Astrocyte (in vitro differentiated cells and primary cell): ENCODE measurements at regions not wholly inside any gene's neighbourhood (a gene's known extent, or its start where the extent isn't known, plus 50 kb on each side); places are given as distances from the start of the nearest gene placed in this dataset.

Source experiments
- EZH2 ChIP-seq: IDR thresholded peaks from 2 replicates; pipeline ENCODE4 v1.6.1; 2012; ENCODE audit warnings: mild to moderate bottlenecking, low read length, inconsistent platforms; ENCODE audit not compliant: insufficient read depth
- TF ChIP-seq, protein P1 (sequence below): IDR thresholded peaks from 2 replicates; pipeline ENCODE4 v1.5.1; 2011; ENCODE audit warnings: low read depth, mild to moderate bottlenecking, inconsistent platforms, low read length, moderate library complexity; ENCODE audit not compliant: insufficient read depth

- TF ChIP-seq, protein P1, sequence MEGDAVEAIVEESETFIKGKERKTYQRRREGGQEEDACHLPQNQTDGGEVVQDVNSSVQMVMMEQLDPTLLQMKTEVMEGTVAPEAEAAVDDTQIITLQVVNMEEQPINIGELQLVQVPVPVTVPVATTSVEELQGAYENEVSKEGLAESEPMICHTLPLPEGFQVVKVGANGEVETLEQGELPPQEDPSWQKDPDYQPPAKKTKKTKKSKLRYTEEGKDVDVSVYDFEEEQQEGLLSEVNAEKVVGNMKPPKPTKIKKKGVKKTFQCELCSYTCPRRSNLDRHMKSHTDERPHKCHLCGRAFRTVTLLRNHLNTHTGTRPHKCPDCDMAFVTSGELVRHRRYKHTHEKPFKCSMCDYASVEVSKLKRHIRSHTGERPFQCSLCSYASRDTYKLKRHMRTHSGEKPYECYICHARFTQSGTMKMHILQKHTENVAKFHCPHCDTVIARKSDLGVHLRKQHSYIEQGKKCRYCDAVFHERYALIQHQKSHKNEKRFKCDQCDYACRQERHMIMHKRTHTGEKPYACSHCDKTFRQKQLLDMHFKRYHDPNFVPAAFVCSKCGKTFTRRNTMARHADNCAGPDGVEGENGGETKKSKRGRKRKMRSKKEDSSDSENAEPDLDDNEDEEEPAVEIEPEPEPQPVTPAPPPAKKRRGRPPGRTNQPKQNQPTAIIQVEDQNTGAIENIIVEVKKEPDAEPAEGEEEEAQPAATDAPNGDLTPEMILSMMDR, result no peak
- TF ChIP-seq EZH2, result no peak
Observed at GRCh38 chr4:189071241-189071640, 869.4 kb upstream of the FRG1 start.
